Right lobe of liver (tissue), 6 donors: ENCODE measurements at regions not wholly inside any gene's neighbourhood (a gene's known extent, or its start where the extent isn't known, plus 50 kb on each side); places are given as distances from the start of the nearest gene placed in this dataset.

Experiments used
- ATAC-seq, 4 donors: fragments of 200-7000 bp; cut with Tn5 transposase; one replicate each; pipeline ENCODE4 v1.9.1; 2020; ENCODE audit warnings: mild to moderate bottlenecking in 4 of 4, moderate library complexity in 4 of 4
- DNase-seq, 3 donors: peaks; one replicate each; pipeline ENCODE4 v3.0.0-alpha.2; 2020
- H3K27ac ChIP-seq, 3 donors: fragments of 200-600 bp; one replicate each; pipeline ENCODE4 v1.8.0; 2022
- H3K27me3 ChIP-seq, 2 donors: fragments of 200-600 bp; one replicate each; pipeline ENCODE4 v1.8.0; 2022
- H3K36me3 ChIP-seq, 4 donors: fragments of 200-600 bp; sonication (generic) in 1 of 4; one replicate each; pipeline versions ENCODE4 v1.5.1 to v1.8.0; 2017 to 2022; ENCODE audit warnings: control low read depth in 1 of 4
- H3K4me1 ChIP-seq, 4 donors: fragments of 200-600 bp; sonication (generic) in 1 of 4; one replicate each; pipeline versions ENCODE4 v1.5.1 to v1.8.0; 2017 to 2022; ENCODE audit warnings: control low read depth in 1 of 4
- H3K4me3 ChIP-seq, 3 donors: fragments of 200-600 bp; one replicate each; pipeline ENCODE4 v1.8.0; 2022
- H3K9me3 ChIP-seq, 4 donors: fragments of 200-600 bp; sonication (generic) in 1 of 4; one replicate each; pipeline versions ENCODE4 v1.5.1 to v1.8.0; 2017 to 2022; ENCODE audit warnings: control low read depth in 1 of 4
- CTCF ChIP-seq, 4 donors: fragments of 200-600 bp in 3 of 4; fragments of 450-650 bp in 1 of 4; IDR thresholded peaks; one replicate each; pipeline versions ENCODE4 v1.5.1 to v1.8.0; 2016 to 2022; ENCODE audit warnings: antibody characterized with exemption in 4 of 4, mild to moderate bottlenecking in 2 of 4
- POLR2A ChIP-seq: fragments of 450-650 bp; IDR thresholded peaks from one replicate; pipeline ENCODE4 v1.6.1; 2017; ENCODE audit warnings: antibody characterized with exemption, mild to moderate bottlenecking
- WGBS: methylation state at CpG from one replicate; pipeline ENCODE4 v1.1.6; 2018; ENCODE audit warnings: low coverage, low lambda C conversion rate; ENCODE audit not compliant: insufficient coverage; ENCODE audit errors: missing lambda C conversion rate; 5-methylcytosine and 5-hydroxymethylcytosine counted together
- intact Hi-C, 2 donors: fragments of 100-400 bp; cut with DNase I; formaldehyde crosslinking; loops; one replicate each; pipeline versions ENCODE4 v1.11.2 to v1.14.1; 2022
- donor health status: DM: no; HTN: yes; CAD: no.
- donor health status: DM: no; HTN: no; CAD: no.
- donor health status: DM: no; HTN: no; CAD: no.
- donor health status: DM: no; HTN: yes; CAD: no.
- donor health status: DM: no; HTN: yes; CAD: no.

DNA sequence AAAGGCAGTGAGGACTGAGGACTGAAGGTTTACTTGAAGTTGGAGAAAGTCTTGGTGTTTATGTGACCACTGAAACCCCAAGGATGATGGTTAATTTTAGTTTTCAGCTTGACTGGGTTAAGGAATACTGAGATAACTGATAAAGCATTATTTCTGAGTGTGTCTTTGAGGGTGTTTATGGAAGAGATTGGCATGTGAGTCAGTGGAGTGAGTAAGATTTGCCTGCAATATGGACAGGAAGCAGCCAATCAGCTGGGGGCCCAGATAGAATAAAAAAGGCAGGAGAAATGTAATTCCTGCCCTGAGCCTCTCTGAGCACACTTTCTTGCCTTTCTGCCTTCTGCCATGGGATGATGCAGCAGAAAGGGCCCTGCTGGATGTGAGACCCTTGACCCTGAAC lies 92.4 kb downstream of the KBTBD8 start:
- Histone ChIP-seq H3K4me3 (no peak overlapping the region), H3K4me1 (no peaks in the 10 kb centered on the region), H3K36me3 (no peaks in the 10 kb centered on the region), H3K27ac (no peak overlapping the region), H3K27me3 (no peaks in the 10 kb centered on the region), H3K9me3 (no peaks in the 10 kb centered on the region)
- no peak for DNase-seq
- no peak for ATAC-seq
- no peak for TF ChIP-seq CTCF (IDR thresholded peaks at IDR 0.05)
- no peak for TF ChIP-seq POLR2A
- intact Hi-C loops, result no loop called here

GRCh38 chr3:67093305-67093704 lies 95.2 kb downstream of the KBTBD8 start:
- TF ChIP-seq CTCF (IDR thresholded peaks at IDR 0.05) (no peak), POLR2A (no peak)
- no peak overlapping the region for H3K27ac ChIP-seq
- no peaks in the 10 kb centered on the region for H3K27me3 ChIP-seq
- ATAC-seq (no peak), DNase-seq (no peak)
- intact Hi-C loops, result no loop called here
- no peak overlapping the region for H3K4me3 ChIP-seq
- WGBS, result 83% methylated on average over 1 of the region's 1 CpG
- H3K36me3 ChIP-seq, result no peaks in the 10 kb centered on the region
- H3K4me1 ChIP-seq, result no peaks in the 10 kb centered on the region
- no peaks in the 10 kb centered on the region for H3K9me3 ChIP-seq

- Histone ChIP-seq H3K36me3 (no peaks in the 10 kb centered on the region), H3K4me1 (no peaks in the 10 kb centered on the region), H3K27me3 (no peaks in the 10 kb centered on the region), H3K4me3 (no peak overlapping the region), H3K9me3 (no peaks in the 10 kb centered on the region), H3K27ac (no peak overlapping the region)
- TF ChIP-seq POLR2A, result no peak
- TF ChIP-seq CTCF (IDR thresholded peaks at IDR 0.05), result no peak
- intact Hi-C loops, result no loop called here
- no peak for DNase-seq
- ATAC-seq, result no peak
- 28% methylated on average over 5 of the region's 5 CpGs for WGBS
These were observed 96.1 kb downstream of the KBTBD8 start for GRCh38 chr3:67094167-67094566.

- Histone ChIP-seq H3K4me3 (no peak overlapping the region), H3K27ac (no peak overlapping the region), H3K27me3 (no peaks in the 10 kb centered on the region), H3K9me3 (no peaks in the 10 kb centered on the region), H3K36me3 (no peaks in the 10 kb centered on the region), H3K4me1 (no peaks in the 10 kb centered on the region)
- no peak for ATAC-seq
- 71% methylated on average over 1 of the region's 1 CpG for WGBS
- TF ChIP-seq CTCF (IDR thresholded peaks at IDR 0.05) (no peak), POLR2A (no peak)
- no peak for DNase-seq
- intact Hi-C loops, result no loop called here
These were observed 96.7 kb downstream of the KBTBD8 start for GRCh38 chr3:67094774-67095173.

- H3K27me3 ChIP-seq, result no peaks in the 10 kb centered on the region
- no peak overlapping the region for H3K4me3 ChIP-seq
- DNase-seq, result no peak
- no peaks in the 10 kb centered on the region for H3K4me1 ChIP-seq
- no peak overlapping the region for H3K27ac ChIP-seq
- H3K9me3 ChIP-seq, result no peaks in the 10 kb centered on the region
- H3K36me3 ChIP-seq, result no peaks in the 10 kb centered on the region
- TF ChIP-seq POLR2A (no peak), CTCF (IDR thresholded peaks at IDR 0.05) (no peak)
- intact Hi-C loops, result no loop called here
- peak in 1 of 4 donors; percentile 73 for ATAC-seq
These were observed 106.3 kb downstream of the KBTBD8 start for GRCh38 chr3:67104388-67104787.
